Cardiac fibroblast (primary cell): ENCODE measurements at regions not wholly inside any gene's neighbourhood (a gene's known extent, or its start where the extent isn't known, plus 50 kb on each side); places are given as distances from the start of the nearest gene placed in this dataset.
"Not testable (repeated sequence)": the region's sequence is repeated elsewhere in the genome, so short reads cannot be mapped to it uniquely, and the experiment has no call there.

Experiments
- DNase-seq, 2 donors: peaks; one replicate each; pipeline versions ENCODE4 v3.0.0 to v3.0.0-alpha.2; 2010; ENCODE audit warnings: low read depth in 2 of 2
- H3K4me3 ChIP-seq, 2 donors: replicated peaks in 1 of 2; 1 replicate in 1 of 2; 2 replicates in 1 of 2; pipeline ENCODE4 v1.5.1; 2011; ENCODE audit warnings: low read depth in 2 of 2, low read length in 2 of 2, mild to moderate bottlenecking in 2 of 2, moderate library complexity in 1 of 2
- CTCF ChIP-seq: IDR thresholded peaks from one replicate; pipeline ENCODE4 v1.5.1; 2011; ENCODE audit warnings: low read depth, mild to moderate bottlenecking, low read length, inconsistent platforms

DNA sequence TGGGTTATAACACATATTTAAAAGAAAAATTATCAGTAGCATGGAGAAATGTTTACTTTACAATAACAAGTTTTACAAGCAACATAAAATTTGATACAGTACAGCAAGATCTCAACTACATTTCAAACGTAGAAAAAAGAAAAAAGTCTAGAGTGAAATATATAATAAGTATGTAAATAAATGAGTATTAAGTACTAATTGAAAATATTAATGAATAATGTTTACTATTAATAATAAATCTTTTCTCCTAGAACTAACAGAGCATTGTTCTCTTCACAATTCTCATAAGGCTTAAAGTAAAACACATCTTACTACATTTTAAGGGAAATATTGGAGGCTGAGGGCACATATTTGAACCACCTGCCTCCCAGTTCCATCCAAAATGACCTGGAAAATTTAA lies 72.1 kb downstream of the TMEM212 start:
- no peak for TF ChIP-seq CTCF
- H3K4me3 ChIP-seq, result no peak overlapping the region
- no peak for DNase-seq

GRCh38 chr3:171916888-171917287 lies 73.7 kb downstream of the TMEM212 start:
- no peak for TF ChIP-seq CTCF
- no peak for DNase-seq

GRCh38 chr3:171922629-171923028 lies 79.5 kb downstream of the TMEM212 start:
- DNase-seq, result not testable (repeated sequence)

More at GRCh38 chr3:171916888-171917287, 73.7 kb downstream of the TMEM212 start:
- no peak overlapping the region for H3K4me3 ChIP-seq

DNA sequence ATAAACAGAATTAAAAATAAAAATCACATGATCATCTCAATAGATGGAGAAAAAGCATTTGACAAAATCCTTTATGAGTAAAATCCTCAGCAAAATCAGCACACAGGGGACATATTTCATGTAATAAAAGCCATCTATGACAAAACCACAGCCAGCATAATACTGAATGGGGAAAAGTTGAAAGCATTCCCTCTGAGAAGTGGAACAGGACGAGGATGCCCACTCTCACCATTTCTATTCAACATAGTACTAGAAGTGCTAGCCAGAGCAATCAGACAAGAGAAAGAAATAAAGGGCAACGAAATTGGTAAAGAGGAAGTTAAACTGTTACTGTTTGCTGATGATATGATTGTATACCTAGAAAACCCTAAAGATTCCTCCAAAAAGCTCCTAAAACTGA lies 80.5 kb downstream of the TMEM212 start:
- not testable (repeated sequence) for DNase-seq

More at GRCh38 chr3:171922629-171923028, 79.5 kb downstream of the TMEM212 start:
- H3K4me3 ChIP-seq, result not testable (repeated sequence)

DNA sequence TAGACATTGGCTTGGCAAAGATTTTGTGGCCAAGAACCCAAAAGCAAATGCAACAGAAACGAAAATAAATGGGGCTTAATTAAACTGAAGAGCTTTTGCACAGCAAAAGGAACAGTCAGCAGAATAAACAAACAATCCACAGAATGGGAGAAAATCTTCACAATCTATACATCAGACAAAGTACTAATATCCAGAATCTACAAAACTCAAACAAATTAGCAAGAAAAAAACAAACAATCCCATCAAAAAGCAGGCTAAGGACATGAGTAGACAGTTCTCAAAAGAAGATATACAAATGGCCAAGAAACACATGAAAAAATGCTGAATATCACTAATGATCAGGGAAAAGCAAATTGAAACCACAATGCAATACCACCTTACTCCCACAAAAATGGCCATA lies 81.7 kb downstream of the TMEM212 start:
- not testable (repeated sequence) for H3K4me3 ChIP-seq, DNase-seq

More for the DNA sequence above, 80.5 kb downstream of the TMEM212 start:
- H3K4me3 ChIP-seq, result not testable (repeated sequence)

GRCh38 chr3:171932153-171932611 lies 89.0 kb downstream of the TMEM212 start:
- no peak overlapping the region for H3K4me3 ChIP-seq
- TF ChIP-seq CTCF, result no peak
- DNase-seq, result no peak

GRCh38 chr3:171933441-171933840 lies 90.3 kb downstream of the TMEM212 start:
- H3K4me3 ChIP-seq, result no peak overlapping the region
- DNase-seq, result no peak
- no peak for TF ChIP-seq CTCF

GRCh38 chr3:171935261-171936123 lies 92.3 kb downstream of the TMEM212 start:
- TF ChIP-seq CTCF, result no peak
- H3K4me3 ChIP-seq, result no peak overlapping the region
- no peak for DNase-seq
